Panc1 (cell line): ENCODE measurements at regions not wholly inside any gene's neighbourhood (a gene's known extent, or its start where the extent isn't known, plus 50 kb on each side); places are given as distances from the start of the nearest gene placed in this dataset.

ENCODE experiments used
- POLR2AphosphoS5 ChIP-seq: IDR thresholded peaks from 2 replicates; pipeline ENCODE4 v1.6.1; 2012; ENCODE audit warnings: mild to moderate bottlenecking, low read depth, low read length, moderate library complexity
- REST ChIP-seq, 2 experiments: IDR thresholded peaks; 2 replicates each; pipeline ENCODE4 v1.6.1; 2011 to 2012; ENCODE audit warnings: low read depth in 2 of 2, control low read depth in 1 of 2, low read length in 1 of 2, mild to moderate bottlenecking in 1 of 2, moderate library complexity in 1 of 2; ENCODE audit not compliant: insufficient read depth in 1 of 2
- SIN3A ChIP-seq: IDR thresholded peaks from 2 replicates; pipeline ENCODE4 v1.6.1; 2012; ENCODE audit warnings: low read depth, mild to moderate bottlenecking, low read length, moderate library complexity, borderline replicate concordance; ENCODE audit not compliant: insufficient read depth
- TCF7L2 ChIP-seq: IDR thresholded peaks from 2 replicates; pipeline ENCODE4 v1.6.1; 2011; ENCODE audit warnings: mild to moderate bottlenecking, low read depth, low read length, inconsistent platforms
- TF ChIP-seq, protein P1 (sequence below): fragments of 450-650 bp; IDR thresholded peaks from 2 replicates; pipeline ENCODE4 v1.5.1; 2017; ENCODE audit warnings: mild to moderate bottlenecking

- no peak for TF ChIP-seq POLR2AphosphoS5
- TF ChIP-seq, protein P1, sequence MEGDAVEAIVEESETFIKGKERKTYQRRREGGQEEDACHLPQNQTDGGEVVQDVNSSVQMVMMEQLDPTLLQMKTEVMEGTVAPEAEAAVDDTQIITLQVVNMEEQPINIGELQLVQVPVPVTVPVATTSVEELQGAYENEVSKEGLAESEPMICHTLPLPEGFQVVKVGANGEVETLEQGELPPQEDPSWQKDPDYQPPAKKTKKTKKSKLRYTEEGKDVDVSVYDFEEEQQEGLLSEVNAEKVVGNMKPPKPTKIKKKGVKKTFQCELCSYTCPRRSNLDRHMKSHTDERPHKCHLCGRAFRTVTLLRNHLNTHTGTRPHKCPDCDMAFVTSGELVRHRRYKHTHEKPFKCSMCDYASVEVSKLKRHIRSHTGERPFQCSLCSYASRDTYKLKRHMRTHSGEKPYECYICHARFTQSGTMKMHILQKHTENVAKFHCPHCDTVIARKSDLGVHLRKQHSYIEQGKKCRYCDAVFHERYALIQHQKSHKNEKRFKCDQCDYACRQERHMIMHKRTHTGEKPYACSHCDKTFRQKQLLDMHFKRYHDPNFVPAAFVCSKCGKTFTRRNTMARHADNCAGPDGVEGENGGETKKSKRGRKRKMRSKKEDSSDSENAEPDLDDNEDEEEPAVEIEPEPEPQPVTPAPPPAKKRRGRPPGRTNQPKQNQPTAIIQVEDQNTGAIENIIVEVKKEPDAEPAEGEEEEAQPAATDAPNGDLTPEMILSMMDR = no peak
- no peak for TF ChIP-seq REST (IDR thresholded peaks at IDR 0.05; ENCODE audit: insufficient read depth in 1 of 2, low read depth in 2 of 2, low read length in 1 of 2)
- no peak for TF ChIP-seq SIN3A
- no peak for TF ChIP-seq TCF7L2
Measured at GRCh38 chr2:107362993-107363392, 463.7 kb upstream of the RGPD4 start.
